H4 (cell line): ENCODE measurements at regions not wholly inside any gene's neighbourhood (a gene's known extent, or its start where the extent isn't known, plus 50 kb on each side); places are given as distances from the start of the nearest gene placed in this dataset.
"Not testable (repeated sequence)": the region's sequence is repeated elsewhere in the genome, so short reads cannot be mapped to it uniquely, and the experiment has no call there.

Source experiments
- DNase-seq: peaks from one replicate; pipeline ENCODE4 v3.0.0-alpha.2; 2015; ENCODE audit warnings: low spot score

DNA sequence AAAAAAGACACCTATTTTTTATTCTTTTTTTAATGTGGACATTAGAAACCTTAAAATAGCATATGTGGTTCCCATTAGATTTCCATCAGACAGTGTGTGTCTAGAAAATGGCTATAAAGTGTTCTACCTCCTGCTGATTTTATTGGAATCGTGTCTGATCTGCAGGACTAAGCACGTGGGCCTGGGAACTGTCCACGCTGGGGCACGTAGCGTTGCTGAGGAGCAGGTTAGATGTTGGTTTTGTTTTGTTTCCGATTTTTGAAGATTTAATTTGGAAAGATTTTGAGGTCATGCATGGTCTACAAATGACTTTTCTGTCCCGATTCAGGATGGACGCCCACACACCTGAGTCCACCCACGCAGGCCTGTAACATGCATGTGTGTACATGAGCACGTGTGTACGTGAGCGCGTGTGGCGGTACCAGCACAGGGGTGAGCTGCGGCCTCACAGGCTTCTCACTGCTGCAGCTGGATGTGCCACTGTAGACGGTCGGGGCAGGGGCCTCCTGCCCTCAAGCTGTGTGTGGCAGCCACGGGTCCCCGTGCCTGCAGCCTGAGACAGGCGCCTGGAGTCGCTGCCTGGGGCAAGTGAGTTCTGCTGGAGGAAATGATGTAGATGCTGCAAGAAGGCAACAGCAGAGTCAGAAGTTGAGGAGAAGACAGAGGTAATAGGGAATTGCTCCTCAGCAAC lies 99.7 kb upstream of the CTDP1 start:
- no peak for DNase-seq

DNA sequence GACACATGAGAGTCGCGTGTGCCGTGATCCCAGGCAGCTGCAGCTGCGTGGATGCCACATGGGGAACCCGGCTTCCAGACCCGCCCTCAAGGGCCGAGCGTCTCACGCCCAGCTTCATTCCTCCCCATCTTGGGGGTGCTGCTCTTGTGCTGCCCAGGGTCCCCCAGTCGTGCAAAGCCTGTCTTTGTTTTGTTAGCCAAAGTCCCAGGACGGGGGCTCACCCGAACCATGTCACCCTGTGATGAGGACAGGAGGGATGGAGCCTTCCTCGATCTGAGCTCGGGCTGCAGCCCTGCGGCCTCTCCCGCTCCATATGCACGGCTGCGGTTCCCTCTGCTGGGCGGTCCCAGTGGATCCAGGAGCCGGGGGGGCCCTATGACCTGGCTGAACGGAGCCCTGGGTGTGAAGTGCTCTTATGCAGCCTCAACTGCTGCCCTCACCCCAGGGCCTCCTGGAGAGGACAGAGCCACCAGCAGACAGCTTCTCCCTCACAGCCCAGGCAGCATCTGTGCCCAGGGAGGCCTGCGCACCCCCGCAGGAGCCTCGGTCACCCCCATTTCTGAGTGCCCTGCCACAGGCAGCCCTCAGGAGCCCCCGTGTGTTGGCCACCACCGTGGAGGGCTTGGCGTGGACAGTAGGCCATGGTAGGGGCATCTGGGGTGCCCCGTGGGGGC lies 99.0 kb upstream of the CTDP1 start:
- no peak for DNase-seq

DNA sequence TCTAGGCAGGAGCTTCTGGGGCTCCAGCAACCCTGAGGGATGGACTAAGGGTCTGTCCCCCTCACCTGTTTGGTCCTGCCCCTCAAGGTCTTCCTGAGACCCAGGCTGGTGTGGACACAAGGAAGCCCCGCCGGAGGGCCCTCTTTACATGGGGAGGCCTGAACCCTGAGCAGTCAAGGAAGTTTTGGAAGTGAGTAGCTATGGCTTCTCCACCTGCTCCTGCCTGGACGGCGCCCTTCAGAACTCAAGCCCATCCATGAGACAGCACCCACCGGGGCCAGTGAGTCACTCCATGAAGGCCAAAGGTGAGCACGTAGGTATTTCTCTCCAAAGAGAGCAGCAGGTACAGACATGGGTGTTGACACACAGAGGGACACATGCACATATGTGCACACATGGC lies 98.2 kb upstream of the CTDP1 start:
- no peak for DNase-seq

DNA sequence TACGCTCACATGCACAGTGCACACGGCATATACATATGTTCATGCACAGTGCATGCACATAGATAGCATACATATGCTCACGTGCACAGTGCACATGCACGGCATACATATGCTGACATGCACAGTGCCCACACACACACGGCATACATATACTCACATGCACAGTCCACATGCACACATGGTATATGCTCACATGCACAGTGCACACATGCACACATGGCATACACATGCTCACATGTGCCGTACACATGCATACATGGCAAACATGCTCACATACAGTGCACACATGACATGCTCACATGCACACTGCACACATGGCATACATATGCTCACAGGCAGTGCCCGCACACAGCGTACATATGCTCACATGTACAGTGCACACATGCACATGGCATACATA lies 97.7 kb upstream of the CTDP1 start:
- no peak for DNase-seq

DNA sequence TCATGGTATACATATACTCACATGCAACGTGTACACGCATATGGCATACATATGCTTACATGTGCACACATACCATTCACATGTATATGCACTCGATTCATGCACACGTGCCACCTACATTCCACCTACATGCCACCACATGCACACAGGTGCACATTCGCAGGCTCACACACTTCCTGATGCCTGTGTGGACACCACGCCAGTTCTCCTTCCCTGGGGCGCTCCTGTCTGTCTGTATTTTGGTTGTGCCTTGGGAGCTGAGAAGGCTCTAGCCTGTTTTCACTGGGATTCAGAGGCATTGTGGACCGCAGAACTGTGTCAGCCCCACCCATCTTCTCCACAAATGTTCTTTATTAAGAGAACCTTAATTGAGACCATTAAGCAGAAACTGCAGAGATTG lies 96.6 kb upstream of the CTDP1 start:
- DNase-seq: no peak

DNA sequence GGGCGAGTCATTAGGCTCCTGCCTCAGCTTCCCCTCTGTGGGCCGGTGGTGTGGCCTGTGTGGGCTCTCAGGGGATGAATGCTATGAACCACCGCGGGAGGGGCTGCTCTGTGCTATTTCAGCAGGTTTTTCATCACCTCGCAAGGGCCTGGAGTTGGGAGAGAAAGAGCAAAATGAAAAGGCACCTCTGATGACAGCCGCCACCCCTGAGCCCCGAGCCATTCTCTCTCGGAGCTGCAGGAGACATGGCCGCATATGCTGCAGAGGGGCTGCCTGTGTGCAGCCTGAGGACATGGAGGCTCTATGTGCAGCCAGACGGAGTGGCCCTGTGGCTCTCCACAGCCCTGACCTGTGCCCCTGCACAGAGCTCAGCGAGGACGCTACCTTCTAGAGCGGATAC lies 96.2 kb upstream of the CTDP1 start:
- DNase-seq: no peak

DNA sequence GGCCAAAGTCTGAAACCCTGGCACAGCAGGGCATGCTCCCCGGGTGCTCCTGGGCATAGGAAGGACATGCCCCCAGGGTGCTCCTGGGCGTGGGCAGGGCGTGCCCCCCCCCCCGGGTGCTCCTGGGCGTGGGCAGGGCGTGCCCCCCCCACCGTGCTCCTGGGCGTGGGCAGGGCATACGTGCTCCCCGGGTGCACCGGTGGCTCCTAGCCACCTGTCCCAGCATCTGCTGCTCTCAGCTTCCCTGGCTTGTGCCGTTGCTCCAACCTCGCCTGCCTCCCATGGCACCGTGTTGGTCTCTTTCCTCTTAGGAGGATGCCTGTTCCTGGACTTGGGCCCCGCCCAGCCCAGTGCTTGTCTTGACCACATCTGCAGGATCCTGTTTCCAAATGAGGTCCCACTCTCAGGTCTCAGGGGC lies 95.6 kb upstream of the CTDP1 start:
- no peak for DNase-seq

DNA sequence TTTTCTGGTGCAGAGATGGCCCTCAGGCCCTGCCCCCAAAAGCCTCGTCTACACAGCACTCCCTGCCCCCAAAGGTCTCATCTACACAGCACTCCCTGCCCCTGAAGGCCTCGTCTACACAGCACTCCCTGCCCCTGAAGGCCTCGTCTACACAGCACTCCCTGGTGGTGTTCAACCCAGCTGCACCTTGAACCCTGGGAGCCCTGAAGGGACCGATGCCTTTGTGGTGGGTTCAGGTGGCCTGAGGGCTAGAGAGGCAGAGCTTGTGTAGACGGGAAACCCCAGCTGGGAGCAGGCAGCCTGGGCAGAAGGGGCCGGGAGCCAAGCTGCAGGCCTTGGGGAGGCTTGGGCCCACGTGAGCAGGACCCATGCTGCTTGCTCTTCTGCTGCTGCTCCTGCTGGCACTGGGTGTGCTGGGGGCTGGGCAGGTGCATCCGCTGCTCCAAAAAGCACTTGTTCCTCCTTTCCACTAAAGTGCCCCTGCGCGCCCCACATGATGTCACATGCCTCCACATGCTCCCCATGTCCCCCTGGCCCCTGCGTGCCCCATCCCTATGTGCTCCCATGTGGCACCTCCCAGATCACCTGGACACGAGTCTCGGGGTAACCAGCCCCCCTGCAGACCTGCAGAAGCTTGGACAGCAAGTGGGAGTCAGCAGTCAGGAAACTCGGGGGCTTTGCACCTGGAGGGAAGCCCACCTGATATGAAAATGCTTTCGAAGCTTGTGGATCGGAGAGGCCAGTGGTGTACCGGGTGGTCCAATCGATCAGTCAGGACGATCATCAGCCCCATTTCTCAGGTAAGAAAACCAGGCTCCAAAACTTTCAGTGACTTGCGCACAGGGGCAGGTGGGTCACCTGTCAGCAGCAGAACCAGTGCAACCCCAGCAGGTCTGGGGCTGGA lies 94.9 kb upstream of the CTDP1 start:
- DNase-seq: no peak

DNA sequence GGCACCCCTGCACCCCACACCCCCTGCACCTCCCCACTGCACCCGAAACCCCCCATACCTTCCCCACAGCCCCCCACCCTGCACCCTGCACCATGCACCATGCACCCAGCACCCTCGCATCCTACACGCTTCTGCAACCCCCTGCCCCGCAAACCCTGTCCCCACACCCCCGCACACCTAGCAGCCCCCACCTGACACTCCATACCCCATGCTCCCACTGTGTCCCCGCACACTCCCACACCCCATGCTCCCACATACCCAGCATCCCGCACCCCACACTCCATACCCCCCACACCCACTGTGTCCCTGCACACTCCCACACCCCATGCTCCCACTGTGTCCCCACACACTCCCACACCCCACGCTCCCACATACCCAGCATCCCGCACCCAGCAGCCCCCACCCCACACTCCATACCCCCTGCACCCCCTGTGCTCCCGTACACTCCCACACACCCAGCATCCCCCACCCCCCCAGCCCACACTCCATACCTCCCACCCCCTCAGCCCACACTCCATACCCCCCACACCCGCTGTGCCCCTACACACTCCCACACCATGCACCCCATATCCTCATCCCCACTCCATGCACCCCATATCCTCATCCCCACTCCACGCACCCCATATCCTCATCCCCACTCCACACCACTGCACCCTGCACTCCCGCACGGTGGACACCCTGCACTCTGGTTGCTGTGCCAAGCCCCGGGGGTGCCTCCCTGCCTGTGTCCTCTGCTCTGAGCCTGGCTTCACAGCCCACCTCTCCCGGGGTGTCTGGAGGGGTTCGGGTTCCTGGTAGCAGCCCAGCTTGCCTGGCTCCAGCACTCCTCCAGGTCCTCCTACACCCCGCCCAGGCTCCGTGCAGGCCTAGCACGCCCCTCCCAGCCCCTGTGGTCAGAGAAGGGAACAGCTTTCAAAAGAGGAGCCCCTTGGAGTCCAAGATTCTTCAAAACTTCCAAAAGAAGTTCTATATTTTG lies 93.9 kb upstream of the CTDP1 start:
- DNase-seq: no peak

DNA sequence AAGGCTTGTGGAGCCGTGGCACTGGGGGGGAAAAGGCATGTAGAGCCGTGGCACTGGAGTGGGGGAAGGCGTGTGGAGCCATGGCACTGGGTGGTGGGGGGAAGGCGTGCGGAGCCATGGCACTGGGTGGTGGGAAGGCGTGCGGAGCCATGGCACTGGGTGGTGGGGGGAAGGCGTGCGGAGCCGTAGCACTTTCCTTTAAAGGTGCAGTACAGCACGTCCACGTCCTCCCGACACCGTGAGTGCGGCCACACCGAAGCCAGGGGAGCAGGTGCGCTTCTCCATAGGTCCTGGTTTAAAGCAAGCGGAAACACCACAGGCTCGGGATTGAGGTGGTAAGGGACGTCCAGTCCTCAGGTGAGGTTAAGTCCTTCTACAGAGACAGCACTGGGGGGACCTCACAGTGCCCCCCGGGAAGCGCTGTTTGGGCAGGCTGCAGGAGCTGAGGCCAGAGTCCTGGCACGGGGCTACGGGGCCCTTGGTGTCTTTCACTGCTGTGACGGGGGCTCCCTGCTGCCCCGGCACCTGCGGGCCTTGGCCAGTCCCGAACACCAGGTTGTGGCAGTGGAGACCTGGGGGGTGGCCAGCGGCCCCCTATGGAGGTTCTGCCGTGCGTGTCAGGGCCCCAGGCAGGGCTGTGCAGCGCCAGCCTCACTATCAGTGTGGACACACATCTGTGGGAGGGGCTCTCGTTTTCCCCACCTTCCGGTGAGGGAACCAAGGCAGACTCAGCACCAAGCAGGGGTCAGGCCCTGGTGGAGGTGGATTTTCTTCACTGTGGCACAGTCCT lies 93.0 kb upstream of the CTDP1 start:
- DNase-seq: no peak

DNA sequence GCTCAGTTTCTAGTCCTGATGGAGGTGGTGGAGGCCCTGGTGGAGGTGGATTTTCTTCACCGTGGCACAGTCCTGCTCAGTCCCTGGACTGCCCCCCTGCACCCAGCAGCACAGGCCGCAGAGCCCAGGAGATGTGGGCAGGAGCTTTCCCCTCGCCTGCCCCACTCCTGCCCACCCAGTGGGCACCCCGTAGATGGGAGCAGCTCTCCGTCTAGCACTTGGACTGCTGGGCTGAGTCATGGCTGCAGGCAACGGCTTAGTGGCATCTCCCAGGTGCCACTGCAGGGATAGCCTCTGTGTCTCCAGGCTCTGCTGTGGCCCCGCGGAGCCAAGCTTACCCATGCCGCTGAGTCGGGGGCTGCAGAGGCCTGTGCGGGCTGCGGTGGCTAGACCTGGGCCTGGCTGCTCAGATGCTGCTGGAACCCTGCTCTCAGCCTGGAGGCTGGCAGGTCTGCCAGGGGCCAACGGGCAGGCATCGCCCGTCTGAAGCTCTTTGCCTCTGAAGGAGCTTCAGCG lies 92.3 kb upstream of the CTDP1 start:
- DNase-seq: no peak

DNA sequence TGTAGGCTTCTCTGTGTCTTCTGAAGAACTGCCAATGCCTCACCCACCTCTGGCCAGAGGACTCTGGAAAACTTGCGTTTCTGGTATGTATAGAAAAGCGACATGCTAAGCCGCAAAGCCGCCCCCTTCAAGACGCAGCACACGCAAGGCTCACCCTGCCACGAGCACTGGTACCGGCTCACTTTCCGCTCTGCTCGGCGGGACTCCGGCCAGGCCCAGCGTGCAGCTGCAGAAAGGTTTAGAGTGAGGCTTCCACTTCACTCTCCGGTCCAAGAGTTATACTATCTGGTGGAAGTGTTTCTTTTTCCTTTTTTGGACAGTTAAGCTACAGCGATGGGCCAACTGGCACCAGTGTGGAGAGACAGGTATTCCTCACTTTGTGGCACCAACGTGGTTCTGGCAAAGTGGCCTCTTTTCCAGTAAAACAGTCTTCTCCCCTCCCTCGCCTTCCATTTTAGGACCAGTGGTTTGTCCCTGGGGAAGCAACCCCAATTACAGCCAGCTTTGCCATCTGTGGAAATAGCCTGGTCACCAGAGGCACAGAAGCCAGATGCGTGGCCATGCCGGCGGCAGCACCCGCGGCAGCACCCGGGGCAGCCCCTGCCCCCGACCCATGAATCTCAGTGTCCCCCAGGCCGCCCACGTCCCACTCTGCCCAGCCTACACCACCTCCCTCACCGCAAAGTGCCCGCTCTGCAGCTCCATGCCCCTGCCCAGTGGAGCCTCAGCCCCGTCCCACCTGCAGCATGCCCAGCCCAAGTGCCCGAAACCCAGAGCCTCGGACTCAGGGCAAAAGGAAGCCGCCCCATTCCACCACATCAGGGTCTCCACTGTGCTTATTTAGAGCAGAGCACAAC lies 91.6 kb upstream of the CTDP1 start:
- no peak for DNase-seq

DNA sequence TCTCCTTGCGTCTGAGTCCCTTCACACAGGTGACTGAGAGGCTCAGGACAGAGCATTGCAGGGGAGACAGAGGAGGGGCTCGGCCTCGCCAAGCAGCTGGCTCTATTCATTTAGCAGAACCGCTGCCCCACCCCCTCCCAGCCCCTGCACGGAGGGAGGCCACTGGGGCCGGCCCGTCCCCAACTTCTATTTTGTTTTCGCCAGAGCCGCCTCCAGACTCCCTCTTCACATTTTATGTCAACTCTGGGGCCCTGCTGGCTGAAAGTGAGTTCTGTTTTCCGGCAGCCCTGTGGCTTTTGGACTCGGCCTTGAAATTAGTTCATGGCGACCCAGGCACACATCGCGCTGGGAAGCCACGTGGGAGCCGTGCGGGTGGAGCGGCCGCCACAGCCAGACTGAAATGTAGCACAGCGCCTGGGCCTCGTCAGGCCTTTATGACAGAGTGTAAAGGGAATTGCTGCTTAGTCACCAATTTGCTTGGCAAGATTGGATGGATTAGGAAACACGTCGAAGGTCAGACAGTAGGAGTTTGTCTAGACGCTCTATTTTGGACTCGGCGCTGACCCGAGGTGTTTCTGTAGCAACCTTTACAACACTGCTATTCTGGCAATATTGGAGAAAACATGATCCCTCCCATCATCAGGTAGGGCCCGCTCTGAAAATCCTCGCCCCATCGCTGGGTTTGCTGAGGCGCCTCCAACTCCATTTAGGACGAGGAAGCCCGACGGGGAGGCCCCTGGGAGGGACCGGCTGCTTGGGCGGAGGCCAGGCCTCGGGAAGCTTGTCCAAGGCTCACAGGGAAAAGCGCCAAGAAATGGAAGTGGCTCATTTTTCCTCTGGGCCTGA lies 90.7 kb upstream of the CTDP1 start:
- DNase-seq: no peak

DNA sequence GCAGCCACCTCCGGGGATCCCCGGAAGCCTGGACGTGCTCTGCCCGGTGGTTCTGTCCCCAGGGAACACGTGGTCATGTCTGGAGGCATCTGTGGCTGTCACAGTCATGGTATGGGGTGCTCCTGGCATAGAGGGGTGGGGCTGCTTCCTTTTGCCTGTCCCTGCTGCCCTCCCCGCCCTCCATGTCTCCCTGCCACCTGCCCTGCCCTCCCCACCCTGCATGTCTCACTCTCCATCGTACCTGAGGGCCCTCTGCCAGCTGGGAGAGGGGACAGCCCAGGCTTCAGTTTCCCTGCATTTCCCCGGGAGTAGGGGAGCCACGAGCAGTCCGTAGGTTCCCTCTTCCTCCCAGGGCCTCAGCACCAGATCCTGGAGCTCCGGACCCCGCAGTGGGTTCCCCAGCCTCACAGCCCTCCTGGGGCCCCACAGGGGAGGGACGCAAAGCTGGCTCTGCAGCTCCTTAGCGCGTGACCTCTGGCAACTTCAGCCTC lies 90.0 kb upstream of the CTDP1 start:
- DNase-seq: no peak

DNA sequence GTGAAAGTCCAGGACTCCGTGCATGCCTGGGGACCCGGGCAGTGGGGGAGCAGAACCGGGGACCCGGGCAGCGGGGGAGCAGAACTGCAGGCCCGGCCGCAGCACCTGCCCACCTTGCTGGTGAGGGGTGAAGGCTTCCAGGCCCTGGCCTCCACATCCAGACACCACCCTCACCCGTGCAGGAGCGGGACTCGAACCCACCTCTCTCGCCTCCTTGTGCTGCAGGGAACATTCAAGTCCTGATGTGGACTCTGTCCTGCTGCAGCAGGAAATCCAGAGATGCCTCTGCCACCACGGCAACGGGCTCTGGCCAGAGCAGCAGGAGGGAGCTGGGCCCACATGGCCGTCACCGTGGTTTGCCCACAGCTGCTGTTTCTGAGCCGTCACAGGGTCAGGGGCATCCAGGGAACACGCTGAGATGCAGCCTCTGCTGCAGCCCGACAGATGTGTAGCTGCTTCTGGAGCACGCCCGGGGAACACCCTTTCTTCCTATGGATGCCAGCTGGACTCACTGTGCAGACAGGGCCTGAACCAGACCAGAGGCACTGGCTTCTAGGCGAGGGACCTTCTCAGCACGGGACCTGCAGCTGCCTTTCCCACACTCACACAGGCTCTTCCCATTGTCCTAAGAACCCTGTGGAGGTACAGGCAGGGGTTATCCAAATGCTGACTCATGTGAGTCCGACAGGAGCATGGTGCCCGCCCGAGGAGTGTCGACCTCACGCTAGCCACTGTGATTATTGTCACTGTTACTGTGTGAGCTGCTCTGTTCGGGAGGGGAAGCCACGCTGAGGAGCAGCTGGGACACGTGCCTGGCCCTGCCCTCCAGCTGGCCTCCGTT lies 89.2 kb upstream of the CTDP1 start:
- no peak for DNase-seq

DNA sequence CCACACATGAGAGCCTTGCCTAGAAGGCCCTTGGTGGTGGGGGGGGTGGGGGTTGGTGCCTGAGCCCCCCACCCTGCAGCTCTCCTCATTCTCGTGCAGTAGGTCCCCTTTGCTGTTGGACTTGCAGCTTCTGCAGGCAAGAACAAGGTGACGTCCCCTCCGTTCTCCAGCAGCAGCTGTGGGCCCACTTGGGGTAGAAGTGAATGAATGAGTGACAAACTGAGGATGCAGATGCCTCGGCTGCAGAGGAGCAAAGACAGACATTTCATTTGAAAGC lies 88.6 kb upstream of the CTDP1 start:
- DNase-seq: no peak

DNA sequence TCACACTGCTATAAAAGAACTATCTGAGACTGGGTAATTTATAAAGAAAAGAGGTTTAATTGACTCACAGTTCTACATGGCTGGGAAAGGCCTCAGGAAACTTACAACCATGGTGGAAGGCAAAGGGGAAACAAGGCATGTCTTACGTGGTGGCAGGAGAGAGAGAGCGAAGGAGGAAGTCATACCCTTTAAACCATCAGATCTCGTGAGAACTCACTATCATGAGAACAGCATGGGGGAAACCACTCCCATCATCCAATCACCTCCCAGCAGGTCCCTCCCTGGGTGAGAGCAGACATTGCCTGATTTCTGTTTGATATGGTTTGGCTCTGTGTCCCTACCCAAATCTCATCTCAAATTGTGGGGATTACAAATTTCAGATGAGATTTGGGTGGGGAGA lies 86.9 kb upstream of the CTDP1 start:
- not testable (repeated sequence) for DNase-seq

DNA sequence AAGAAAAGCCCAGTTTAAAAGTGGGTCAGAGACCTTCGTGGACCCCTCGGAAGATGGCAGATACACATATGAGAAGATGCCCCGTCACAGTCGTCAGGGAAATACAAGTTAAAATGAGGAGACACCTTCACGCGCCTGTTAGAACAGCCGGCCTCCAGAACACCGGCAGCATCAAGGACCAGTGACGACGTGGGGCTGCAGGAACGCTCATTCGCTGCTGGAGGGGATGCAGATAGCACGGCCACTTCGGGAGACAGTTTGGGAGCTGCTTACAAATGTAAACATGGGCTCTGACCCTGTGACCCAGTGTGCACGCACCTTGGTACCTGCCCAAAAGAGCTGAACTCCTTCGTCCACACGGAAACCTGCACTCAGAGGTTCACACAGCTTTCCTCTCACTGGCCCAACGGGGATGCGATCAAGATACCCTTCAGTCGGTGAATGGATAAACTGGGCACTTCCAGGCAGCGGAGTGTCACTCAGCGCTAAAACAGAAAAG lies 83.7 kb upstream of the CTDP1 start:
- DNase-seq: no peak
